RPMI8226 (cell line): ENCODE measurements at regions not wholly inside any gene's neighbourhood (a gene's known extent, or its start where the extent isn't known, plus 50 kb on each side); places are given as distances from the start of the nearest gene placed in this dataset.

Experiments used
- DNase-seq: peaks from one replicate; pipeline ENCODE4 v3.0.0-alpha.2; 2015

DNA sequence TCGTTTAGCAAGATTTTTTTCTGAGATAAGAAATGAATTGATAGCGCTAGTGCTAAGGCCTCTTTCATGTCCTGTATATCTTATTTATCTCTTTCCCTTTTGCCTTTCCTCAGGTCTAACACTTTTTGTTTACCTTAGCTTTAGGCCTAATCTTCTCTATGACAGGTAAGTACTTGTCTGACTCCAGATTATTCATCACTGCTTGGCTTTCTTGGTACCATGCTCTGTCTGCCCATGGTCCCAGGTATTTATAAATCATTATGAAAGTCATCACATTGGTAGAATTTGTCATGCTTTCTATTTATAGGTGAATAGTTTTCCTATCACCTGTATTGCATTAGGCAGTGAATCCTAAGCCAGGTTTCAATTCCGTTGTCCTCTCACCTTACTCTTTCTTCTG is 99.5 kb upstream of the CTSO start:
- DNase-seq: no peak

DNA sequence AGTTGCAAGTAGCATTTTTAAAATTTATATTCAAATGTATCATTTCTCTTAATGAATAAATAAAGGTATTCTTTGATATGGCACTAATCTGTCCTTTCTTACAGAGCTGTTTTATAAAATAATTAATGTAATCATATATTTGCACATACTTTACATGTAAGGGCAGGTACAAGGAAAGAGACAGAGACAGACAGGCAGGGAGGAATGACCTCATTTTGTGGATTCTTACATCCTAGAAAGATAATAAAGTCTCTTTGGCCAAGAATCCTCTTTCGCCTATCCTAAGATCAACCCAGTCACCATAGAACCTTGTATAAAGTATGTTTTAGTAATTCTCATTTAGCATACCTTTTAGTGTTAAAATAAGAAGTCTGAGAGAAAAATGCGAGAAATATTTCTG is 98.5 kb upstream of the CTSO start:
- no peak for DNase-seq

DNA sequence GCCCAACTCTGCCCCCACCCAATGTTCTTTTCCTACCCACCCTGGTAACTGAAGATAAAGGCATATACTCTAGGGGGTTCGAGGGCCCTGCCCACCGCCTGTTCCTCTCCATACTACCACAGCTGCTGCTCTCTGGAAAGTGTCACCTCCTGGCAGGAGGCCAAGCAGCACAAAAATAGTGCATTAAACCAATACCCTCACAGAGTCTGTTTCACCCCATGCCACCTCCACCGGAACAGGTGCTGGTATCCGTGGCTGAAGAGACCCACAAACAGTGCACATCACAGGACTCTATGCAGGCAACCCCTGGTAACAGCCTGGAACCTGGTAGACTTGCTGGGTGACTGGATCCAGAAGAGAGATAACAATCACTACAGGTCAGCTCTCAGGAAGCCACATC is 85.1 kb upstream of the CTSO start:
- DNase-seq: no peak

DNA sequence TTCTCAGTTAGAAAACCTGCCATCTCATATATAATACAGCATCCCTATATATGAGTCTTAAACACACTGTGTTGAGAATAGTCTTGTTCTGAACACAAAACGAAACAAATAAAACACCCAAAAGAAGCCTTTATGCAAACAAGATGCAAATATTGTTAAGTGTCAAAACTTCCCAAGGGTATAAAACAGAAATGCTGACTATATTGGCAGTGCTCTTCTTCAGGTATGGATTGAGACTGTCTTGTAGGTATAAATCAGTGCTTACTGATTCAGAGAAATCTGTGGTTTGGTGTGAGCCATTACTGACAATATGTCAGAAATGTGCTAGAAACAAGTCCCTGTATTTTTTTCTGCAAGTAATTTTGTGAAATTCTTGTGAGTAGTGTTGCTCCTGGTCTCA is 82.8 kb upstream of the CTSO start:
- no peak for DNase-seq

DNA sequence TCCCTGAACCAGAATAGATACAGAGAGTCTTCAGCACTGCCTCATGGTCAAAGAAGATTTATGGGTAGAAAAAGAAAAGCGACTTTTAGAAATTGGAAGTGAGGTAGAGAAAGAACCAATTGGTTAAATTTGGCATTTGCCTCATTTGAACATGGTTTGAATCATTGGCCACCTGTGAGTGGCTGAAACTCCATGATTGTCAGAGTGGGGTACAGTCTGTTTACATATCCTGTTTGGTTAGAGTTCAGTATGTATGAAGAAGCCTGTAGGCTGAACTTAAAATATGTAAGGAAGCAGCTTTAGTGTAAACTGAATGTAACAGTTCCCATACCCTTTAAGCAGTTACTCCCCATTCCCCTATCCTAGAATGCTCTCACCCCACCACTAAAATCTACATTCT is 76.0 kb upstream of the CTSO start:
- no peak for DNase-seq

DNA sequence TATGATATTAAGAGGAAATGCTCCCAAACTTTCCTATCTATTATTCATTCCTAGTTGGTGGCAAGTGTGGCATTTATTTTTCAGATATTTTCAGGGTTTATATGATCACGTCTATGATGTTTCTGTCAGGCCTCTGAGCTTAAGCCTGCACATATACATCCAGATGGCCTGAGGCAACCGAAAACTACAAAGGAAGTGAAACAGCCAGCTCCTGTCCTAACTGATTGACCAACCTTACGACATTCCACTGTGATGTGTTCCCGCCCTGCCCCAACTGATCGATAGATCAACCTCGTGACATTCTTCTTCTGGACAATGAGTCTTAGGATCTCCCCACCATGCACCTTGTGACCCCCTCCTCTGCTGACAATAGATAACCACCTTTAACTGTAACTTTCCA is 67.6 kb upstream of the CTSO start:
- no peak for DNase-seq

DNA sequence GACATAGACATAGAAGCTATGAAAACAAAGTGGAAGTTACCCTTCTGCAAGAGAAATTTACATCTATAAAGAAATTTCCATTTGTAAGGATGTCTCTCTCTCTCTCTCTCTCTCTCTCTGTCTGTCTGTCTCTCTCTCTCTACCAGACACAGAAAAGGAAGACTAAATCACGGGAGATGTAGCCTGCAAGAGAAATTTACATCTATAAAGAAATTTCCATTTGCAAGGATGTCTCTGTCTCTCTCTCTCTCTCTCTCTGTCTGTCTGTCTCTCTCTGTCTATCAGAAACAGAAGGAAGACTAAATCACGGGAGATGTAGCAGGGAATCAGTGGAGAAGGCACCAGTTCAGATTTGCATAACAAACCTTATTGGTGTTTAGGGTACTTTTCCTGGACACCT is 65.6 kb upstream of the CTSO start:
- DNase-seq: no peak

DNA sequence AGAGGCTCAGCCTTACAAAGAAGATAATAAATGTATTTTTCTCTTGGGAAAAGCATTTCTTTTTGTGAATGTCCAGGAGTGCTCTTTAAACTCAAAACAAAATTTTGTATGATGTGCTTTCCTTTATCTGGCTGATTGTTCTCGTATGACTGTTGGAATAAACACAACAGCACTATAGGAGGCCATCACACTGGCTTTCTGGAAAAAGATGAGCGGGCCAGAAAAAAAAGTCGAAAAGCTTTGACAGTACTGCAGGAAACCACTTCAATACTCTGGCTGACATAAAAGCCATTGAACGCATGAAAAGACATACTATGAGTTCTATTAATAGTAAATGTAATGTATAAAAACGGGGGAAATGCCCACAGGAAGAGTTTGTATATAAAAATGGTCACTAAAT is 64.7 kb upstream of the CTSO start:
- no peak for DNase-seq

DNA sequence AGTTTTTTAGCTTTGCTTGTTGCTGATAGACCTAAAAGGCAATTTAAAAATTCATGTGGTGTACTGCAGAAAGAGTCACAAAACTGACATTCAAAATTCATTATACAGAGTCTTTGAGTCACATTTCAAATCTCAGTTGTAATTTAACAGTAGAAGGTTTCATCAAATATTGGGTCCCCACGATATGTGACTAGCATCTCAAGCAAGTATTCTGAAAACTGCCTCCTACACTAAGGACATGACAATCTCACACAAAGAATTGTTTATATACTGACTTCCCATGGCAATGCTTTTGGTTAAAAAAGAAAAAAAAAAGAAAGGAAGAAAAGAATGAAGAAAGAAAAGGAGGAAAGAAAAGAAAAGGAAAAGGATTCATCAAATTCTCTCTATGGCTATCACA is 62.1 kb upstream of the CTSO start:
- no peak for DNase-seq

DNA sequence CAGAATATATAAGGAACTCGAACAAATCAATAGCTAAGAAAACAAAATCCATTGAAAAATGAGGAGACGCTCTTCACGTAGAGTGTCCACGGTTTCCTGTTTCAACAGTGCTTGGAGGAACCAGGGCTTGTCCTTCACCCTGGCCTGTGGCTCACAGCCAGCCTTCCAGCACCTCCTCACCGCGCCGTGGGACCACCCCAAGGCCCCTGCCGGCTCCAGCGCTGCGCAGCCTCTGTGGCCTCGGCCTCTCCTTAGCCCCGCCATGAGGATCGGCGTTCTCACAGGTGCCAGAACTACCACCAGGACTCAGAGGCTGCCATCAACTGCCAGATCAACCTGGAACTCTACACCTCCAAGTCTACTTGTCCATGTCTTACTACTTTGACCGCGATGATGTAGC is 52.5 kb upstream of the CTSO start:
- DNase-seq: no peak
